Neutrophil (primary cell): ENCODE measurements at regions not wholly inside any gene's neighbourhood (a gene's known extent, or its start where the extent isn't known, plus 50 kb on each side); places are given as distances from the start of the nearest gene placed in this dataset.

Experiments
- H3K27ac ChIP-seq: fragments of 200-600 bp; sonication (generic); 2 replicates; pipeline ENCODE4 v1.5.1; 2016; ENCODE audit warnings: mild to moderate bottlenecking, moderate library complexity
- H3K27me3 ChIP-seq: fragments of 200-600 bp; sonication (generic); 2 replicates; pipeline ENCODE4 v1.6.0; 2016; ENCODE audit warnings: mild to moderate bottlenecking
- H3K36me3 ChIP-seq: fragments of 200-600 bp; sonication (generic); 2 replicates; pipeline ENCODE4 v1.5.1; 2017
- H3K4me1 ChIP-seq, 2 experiments: fragments of 200-600 bp in 1 of 2; sonication (generic) in 1 of 2; 1 replicate in 1 of 2; 2 replicates in 1 of 2; pipeline versions ENCODE4 v1.5.1 to v1.6.1; 2013 to 2016; ENCODE audit warnings: low read depth in 1 of 2, low read length in 1 of 2, mild to moderate bottlenecking in 1 of 2, moderate library complexity in 1 of 2; ENCODE audit not compliant: control insufficient read depth in 1 of 2, insufficient read depth in 1 of 2
- H3K4me3 ChIP-seq, 2 experiments: fragments of 200-600 bp in 1 of 2; sonication (generic) in 1 of 2; 1 replicate in 1 of 2; 2 replicates in 1 of 2; pipeline ENCODE4 v1.5.1; 2013 to 2016; ENCODE audit warnings: low read depth in 1 of 2, low read length in 1 of 2, mild to moderate bottlenecking in 1 of 2, moderate library complexity in 1 of 2
- H3K9me3 ChIP-seq: fragments of 200-600 bp; sonication (generic); 2 replicates; pipeline ENCODE4 v1.5.1; 2016
- CTCF ChIP-seq: fragments of 200-600 bp; sonication (generic); IDR thresholded peaks from 2 replicates; pipeline ENCODE4 v1.5.1; 2016; ENCODE audit warnings: antibody characterized with exemption

GRCh38 chr10:3588346-3588745 lies 196.7 kb downstream of the KLF6 start:
- H3K9me3 ChIP-seq = no peaks in the 10 kb centered on the region
- H3K4me1 ChIP-seq = peaks cover 24 to 26% of the 10 kb centered on the region in 2 experiments
- no peaks in the 10 kb centered on the region for H3K27me3 ChIP-seq
- TF ChIP-seq CTCF = no peak
- no peaks in the 10 kb centered on the region for H3K36me3 ChIP-seq
- no peak overlapping the region for H3K4me3 ChIP-seq
- H3K27ac ChIP-seq = no peak overlapping the region

- H3K9me3 ChIP-seq = no peaks in the 10 kb centered on the region
- H3K27me3 ChIP-seq = no peaks in the 10 kb centered on the region
- no peaks in the 10 kb centered on the region for H3K36me3 ChIP-seq
- H3K27ac ChIP-seq = no peak overlapping the region
- no peak for TF ChIP-seq CTCF
- H3K4me3 ChIP-seq = no peak overlapping the region
- H3K4me1 ChIP-seq = no peaks in the 10 kb centered on the region
These were observed 199.9 kb downstream of the KLF6 start for GRCh38 chr10:3584926-3585784.

GRCh38 chr10:3580565-3580964 lies 204.4 kb downstream of the KLF6 start:
- no peak overlapping the region for H3K4me3 ChIP-seq
- H3K9me3 ChIP-seq = no peaks in the 10 kb centered on the region
- no peaks in the 10 kb centered on the region for H3K4me1 ChIP-seq
- no peak overlapping the region for H3K27ac ChIP-seq
- H3K27me3 ChIP-seq = no peaks in the 10 kb centered on the region
- H3K36me3 ChIP-seq = no peaks in the 10 kb centered on the region
- no peak for TF ChIP-seq CTCF

- Histone ChIP-seq H3K36me3 (no peaks in the 10 kb centered on the region), H3K4me3 (no peak overlapping the region), H3K9me3 (no peaks in the 10 kb centered on the region), H3K27me3 (no peaks in the 10 kb centered on the region), H3K4me1 (no peaks in the 10 kb centered on the region), H3K27ac (no peak overlapping the region)
- TF ChIP-seq CTCF = no peak
These were observed 205.2 kb downstream of the KLF6 start for GRCh38 chr10:3579845-3580244.

- no peak overlapping the region for H3K27ac ChIP-seq
- H3K27me3 ChIP-seq = no peaks in the 10 kb centered on the region
- no peak overlapping the region for H3K4me3 ChIP-seq
- H3K4me1 ChIP-seq = no peaks in the 10 kb centered on the region
- TF ChIP-seq CTCF = no peak
- no peaks in the 10 kb centered on the region for H3K9me3 ChIP-seq
- no peaks in the 10 kb centered on the region for H3K36me3 ChIP-seq
These were observed 206.3 kb downstream of the KLF6 start for GRCh38 chr10:3578682-3579081.
